Uterus (tissue), 2 donors: ENCODE measurements at regions not wholly inside any gene's neighbourhood (a gene's known extent, or its start where the extent isn't known, plus 50 kb on each side); places are given as distances from the start of the nearest gene placed in this dataset.
"Not testable (repeated sequence)": the region's sequence is repeated elsewhere in the genome, so short reads cannot be mapped to it uniquely, and the experiment has no call there.

Experiments
- POLR2A ChIP-seq, 2 donors: fragments of 450-650 bp; IDR thresholded peaks; one replicate each; pipeline ENCODE4 v1.6.1; 2016; ENCODE audit warnings: antibody characterized with exemption in 2 of 2, mild to moderate bottlenecking in 1 of 2, moderate library complexity in 1 of 2
- TF ChIP-seq, protein P1 (sequence below), 4 experiments: fragments of 200-600 bp in 2 of 4; fragments of 450-650 bp in 2 of 4; sonication (generic) in 2 of 4; IDR thresholded peaks; one replicate each; pipeline ENCODE4 v1.5.1; 2016 to 2019; ENCODE audit warnings: antibody characterized with exemption in 4 of 4, mild to moderate bottlenecking in 2 of 4, moderate library complexity in 1 of 4

DNA sequence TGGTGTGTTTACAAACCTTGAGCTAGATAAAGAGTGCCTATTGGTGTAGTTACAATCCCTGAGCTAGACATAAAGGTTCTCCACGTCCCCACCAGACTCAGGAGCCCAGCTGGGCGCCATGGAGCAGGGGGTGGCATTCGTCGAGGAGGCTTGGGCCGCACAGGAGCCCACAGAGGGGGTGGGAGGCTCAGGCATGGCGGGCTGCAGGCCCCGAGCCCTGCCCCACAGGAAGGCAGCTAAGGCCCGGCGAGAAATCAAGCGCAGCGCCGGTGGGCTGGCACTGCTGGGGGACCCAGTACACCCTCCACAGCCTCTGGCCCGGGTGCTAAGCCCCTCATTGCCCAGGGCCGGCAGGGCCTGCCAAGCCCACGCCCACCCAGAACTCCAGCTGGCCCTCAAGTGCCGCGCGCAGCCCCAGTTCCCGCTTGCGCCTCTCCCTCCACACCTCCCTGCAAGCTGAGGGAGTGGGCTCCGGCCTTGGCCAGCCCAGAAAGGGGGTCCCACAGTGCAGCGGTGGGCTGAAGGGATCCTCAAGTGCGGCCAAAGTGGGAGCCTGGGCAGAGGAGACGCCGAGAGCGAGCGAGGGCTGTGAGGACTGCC lies 562.1 kb upstream of the LUZP2 start:
- TF ChIP-seq, protein P1, sequence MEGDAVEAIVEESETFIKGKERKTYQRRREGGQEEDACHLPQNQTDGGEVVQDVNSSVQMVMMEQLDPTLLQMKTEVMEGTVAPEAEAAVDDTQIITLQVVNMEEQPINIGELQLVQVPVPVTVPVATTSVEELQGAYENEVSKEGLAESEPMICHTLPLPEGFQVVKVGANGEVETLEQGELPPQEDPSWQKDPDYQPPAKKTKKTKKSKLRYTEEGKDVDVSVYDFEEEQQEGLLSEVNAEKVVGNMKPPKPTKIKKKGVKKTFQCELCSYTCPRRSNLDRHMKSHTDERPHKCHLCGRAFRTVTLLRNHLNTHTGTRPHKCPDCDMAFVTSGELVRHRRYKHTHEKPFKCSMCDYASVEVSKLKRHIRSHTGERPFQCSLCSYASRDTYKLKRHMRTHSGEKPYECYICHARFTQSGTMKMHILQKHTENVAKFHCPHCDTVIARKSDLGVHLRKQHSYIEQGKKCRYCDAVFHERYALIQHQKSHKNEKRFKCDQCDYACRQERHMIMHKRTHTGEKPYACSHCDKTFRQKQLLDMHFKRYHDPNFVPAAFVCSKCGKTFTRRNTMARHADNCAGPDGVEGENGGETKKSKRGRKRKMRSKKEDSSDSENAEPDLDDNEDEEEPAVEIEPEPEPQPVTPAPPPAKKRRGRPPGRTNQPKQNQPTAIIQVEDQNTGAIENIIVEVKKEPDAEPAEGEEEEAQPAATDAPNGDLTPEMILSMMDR (IDR thresholded peaks at IDR 0.05) = not testable (repeated sequence)
- not testable (repeated sequence) for TF ChIP-seq POLR2A (IDR thresholded peaks at IDR 0.05)
